COLO668 (cell line): ENCODE measurements at regions not wholly inside any gene's neighbourhood (a gene's known extent, or its start where the extent isn't known, plus 50 kb on each side); places are given as distances from the start of the nearest gene placed in this dataset.
"Not testable (repeated sequence)": the region's sequence is repeated elsewhere in the genome, so short reads cannot be mapped to it uniquely, and the experiment has no call there.

Experiments used
- DNase-seq: peaks from one replicate; lab custom pipeline; 2025; ENCODE audit not compliant: unreplicated experiment; lab: John Stamatoyannopoulos, UW

DNA sequence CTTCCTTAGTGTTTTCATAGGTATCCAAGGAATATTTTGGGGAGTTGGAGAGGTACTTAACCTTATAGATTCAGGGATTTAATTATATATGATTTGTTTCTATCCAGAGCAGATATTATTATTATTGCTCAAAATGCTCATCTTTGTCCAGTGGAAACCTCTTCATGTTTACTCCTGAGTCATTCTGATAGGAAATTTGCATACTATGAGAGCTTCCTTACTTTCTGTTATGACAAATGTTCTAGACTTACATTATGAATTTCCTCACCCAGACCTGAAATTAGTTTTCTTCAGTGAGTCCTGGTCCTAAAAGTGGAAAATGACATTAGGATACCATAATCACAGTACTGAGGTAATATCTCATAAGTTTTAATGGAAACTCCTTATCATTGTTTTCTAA is 57.5 kb upstream of the PLPPR5 start:
- DNase-seq, result no peak

DNA sequence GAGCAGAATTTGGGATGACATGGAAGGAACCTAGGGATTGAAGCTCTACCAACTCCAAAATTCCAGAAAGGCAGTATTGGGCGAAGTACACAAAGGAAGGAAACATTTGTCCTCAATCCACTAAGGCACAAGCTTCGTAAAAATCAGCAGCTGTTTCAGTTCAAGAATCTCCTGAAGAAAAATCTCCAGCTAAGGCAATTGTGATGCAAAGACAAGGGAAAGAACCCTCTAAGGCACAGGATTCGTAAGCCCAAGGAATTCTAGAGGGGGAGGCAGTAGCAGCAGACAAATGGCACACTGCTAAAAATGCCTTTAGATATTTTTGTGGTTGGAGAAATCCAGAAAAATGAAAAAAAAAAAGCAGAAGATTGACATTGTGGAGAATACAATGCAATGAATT is 64.5 kb upstream of the PLPPR5 start:
- no peak for DNase-seq

DNA sequence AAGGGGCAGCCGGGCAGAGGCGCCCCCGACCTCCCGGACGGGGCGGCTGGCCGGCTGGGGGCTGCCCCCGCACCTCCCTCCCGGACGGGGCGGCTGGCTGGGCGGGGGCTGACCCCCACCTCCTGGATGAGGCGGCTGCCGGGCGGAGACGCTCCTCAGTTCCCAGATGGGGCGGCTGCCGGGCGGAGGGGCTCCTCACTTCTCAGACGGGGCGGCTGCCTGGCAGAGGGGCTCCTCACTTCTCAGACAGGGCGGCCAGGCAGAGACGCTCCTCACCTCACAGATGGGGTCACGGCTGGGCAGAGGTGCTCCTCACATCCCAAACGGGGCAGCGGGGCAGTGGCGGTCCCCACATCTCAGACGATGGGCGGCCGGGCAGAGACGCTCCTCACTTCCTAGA is 73.9 kb upstream of the PLPPR5 start:
- not testable (repeated sequence) for DNase-seq

DNA sequence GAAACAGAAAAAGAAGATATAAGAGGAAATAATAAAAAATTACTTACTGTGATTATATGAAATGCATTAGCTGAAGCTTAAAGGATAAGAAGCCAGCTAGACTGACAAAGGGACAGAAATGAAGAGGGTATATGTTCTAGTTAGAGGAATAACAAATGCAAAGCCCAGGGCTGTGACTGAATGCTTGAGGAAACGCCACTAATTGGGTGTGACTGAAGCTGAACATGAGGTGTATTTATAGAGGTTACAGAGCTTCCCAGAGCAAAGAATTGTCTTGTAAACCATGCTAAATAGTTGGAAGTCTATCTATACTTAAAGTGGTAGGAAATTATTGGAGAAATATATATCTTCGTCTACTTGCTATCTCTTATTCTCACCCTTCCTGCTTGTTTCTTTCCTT is 77.7 kb upstream of the PLPPR5 start:
- no peak for DNase-seq

- DNase-seq, result no peak
These were observed 78.7 kb upstream of the PLPPR5 start for GRCh38 chr1:99083338-99083737.

GRCh38 chr1:99084562-99084961 is 79.9 kb upstream of the PLPPR5 start:
- no peak for DNase-seq

- DNase-seq, result no peak
These were observed 81.4 kb upstream of the PLPPR5 start for GRCh38 chr1:99086057-99086456.

DNA sequence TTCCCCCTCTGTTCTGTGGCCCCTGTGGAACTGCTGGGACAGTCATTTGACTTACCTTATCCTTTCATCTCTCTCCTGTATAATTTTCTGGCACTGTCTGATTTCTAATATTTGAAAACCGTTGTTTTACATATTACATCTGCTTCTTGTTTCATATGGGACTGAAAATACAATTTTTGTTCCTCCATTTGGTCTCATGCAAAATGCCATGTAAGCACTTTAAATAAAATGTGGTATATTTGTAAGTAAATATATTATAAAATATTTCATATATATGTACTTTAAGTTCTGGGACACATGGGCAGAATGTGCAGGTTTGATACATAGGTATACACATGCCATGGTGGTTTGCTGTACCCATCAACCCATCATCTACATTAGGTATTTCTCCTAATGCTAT is 93.9 kb upstream of the PLPPR5 start:
- DNase-seq, result no peak

DNA sequence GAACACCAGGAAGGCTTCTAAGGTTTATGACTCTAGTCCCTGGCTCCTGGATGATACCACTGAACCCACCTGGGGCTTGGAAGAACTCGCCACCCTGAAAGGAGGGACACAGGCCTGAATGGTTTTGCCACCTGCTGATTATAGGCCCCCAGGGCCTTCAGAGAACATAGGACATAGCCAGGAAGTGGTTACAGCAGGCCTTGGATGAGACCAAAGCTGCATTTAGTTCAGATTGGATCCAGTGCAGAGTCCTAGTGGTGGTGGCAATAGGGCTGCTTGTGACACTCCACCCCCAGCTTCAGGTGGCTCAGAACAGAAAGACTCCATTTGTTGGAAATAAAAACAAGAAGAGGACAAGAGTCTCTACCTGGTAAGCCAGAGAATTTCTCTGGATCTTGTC is 101.6 kb upstream of the PLPPR5 start:
- no peak for DNase-seq

DNA sequence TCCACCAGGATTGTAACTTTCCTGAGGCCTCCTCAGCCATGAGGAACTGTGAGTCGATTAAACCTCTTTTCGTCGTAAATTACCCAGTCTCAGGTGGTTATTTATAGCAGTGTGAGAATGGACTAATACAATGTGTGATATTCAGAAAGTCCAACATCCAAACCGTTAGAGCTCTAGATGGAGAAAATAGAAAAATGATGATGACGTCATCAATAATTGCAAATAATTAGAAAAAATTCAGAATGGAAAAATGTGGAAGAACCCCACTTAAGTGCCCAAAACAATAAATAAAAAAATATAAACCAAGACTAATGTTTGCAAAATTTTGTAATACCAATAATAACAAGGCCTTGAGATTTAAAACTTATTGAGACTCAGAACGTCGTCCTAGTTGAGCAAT is 103.0 kb upstream of the PLPPR5 start:
- DNase-seq, result no peak

- DNase-seq, result no peak
These were observed 105.7 kb upstream of the PLPPR5 start for GRCh38 chr1:99110140-99111041.

DNA sequence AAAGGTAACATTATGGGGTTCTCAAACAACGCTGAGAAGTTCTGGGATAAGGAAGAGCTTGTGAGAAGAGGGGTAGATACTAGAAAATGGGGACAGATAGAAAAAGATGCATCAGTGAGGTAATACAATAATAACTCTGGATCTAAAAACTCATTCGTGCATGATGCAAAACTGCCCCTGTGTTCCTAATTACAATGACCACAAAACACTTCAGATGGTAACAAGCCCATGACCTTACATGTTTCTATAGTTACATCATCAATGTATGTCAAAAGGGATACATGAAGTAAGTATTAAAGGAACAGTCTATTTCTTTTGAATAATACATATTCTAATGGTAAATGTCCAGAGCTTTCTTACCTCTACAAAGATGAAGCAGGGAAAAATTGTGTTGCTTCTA is 110.6 kb upstream of the PLPPR5 start:
- no peak for DNase-seq

GRCh38 chr1:99119188-99119587 is 114.5 kb upstream of the PLPPR5 start:
- no peak for DNase-seq

DNA sequence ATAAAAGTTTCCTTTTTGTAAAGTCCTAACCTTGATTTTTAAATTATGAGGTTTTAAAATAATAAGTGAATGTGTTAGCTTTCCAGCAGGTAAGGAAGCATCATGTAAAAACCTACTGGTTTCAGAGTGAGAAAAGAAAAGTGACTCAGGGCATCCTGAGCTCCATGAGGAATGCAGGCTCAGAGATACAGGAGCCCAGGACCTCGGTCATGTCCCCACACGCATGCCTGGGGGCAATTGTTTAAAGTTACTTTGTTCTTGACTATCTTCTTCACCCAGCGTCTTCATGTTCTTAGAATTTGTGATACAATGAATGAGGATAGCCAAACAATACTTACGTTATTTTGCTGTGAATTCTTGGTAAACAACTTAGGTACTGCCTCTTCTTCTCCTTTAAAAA is 117.4 kb upstream of the PLPPR5 start:
- DNase-seq, result no peak

DNA sequence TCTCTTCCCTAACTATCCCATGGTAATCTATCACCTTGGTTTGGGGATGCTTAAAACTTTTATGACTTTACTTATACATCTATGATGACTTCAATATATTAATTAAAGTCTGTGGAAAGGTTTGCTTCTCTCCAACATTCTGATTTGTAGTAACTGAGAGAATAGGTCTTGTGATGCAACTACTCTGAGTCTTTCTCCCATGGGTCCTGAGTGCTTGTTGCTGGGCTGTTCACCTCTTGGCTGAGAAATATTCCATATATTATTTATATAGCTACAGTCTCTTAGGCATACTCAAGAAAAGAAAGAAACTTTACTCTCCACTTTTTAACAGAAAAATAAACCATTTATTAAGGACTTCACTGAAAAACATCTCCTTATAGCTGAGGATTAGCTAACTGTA is 119.3 kb upstream of the PLPPR5 start:
- DNase-seq, result no peak

- DNase-seq, result no peak
These were observed 126.9 kb upstream of the PLPPR5 start for GRCh38 chr1:99131546-99131945.

DNA sequence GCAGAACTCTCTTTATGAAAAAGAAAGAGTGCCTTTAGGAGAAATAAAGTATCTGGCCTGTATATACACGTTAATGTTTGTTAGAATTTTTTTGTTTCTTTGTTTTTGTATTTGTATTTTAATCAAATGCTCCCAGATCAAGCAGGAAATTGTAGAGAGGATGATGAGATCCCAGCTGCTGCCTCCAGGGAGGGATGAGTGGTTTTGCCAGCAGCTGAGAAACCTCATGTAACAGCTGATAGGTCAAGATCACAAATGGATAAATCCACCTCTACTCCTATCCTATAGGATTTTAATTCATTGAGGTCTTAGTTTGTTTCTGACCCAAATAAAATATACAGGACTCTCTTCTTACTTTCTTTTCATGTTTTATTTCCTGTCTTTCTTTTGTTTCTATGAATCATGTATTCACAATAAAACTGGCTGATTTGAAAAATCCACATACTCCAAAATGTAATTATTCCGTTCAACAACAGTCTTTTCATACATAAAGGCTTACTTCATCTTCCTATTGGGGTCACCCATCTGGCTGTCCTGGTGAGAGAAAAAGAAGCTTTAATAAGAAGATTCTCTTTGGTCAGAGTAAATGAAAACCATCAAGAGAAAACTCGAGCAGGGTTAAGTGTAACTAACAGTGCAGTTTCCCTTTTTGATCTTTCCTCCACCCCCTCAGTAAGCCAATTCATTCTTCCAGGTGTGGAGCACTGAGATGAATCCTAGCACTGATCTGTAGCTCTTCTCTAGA is 129.3 kb upstream of the PLPPR5 start:
- no peak for DNase-seq

- DNase-seq, result no peak
These were observed 126.6 kb upstream of the PLPPR4 start for GRCh38 chr1:99137554-99138206.

- no peak for DNase-seq
These were observed 124.4 kb upstream of the PLPPR4 start for GRCh38 chr1:99139876-99140275.

GRCh38 chr1:99146129-99146848 is 118.0 kb upstream of the PLPPR4 start:
- peak; percentile 36 for DNase-seq

- no peak for DNase-seq
These were observed 114.3 kb upstream of the PLPPR4 start for GRCh38 chr1:99149952-99150351.
